ENCODE measurements at regions not wholly inside any gene's neighbourhood (a gene's known extent, or its start where the extent isn't known, plus 50 kb on each side); places are given as distances from the start of the nearest gene placed in this dataset.
A peak's percentile ranks its signal among the peaks of the same experiment; 100 is the strongest.

GRCh38 chr11:119491753-119492510 is 69.0 kb upstream of the THY1 start:
- DNase-seq = no peak

- no peak for DNase-seq
These were observed 67.5 kb upstream of the THY1 start for GRCh38 chr11:119490253-119491006.

GRCh38 chr11:119489087-119489486 is 66.1 kb upstream of the THY1 start:
- DNase-seq = no peak

- DNase-seq = no peak
These were observed 65.5 kb upstream of the THY1 start for GRCh38 chr11:119488256-119488995.

- DNase-seq = no peak
These were observed 63.8 kb upstream of the THY1 start for GRCh38 chr11:119486691-119487259.

GRCh38 chr11:119486016-119486415 is 63.0 kb upstream of the THY1 start:
- no peak for DNase-seq

- DNase-seq = no peak
These were observed 62.0 kb upstream of the THY1 start for GRCh38 chr11:119484741-119485605.

- DNase-seq = no peak
These were observed 61.0 kb upstream of the THY1 start for GRCh38 chr11:119483881-119484371.

GRCh38 chr11:119483341-119483880 is 60.4 kb upstream of the THY1 start:
- DNase-seq = no peak

- no peak for DNase-seq
These were observed 59.6 kb upstream of the THY1 start for GRCh38 chr11:119482521-119483011.

GRCh38 chr11:119481667-119482400 is 58.9 kb upstream of the THY1 start:
- no peak for DNase-seq

GRCh38 chr11:119481021-119481666 is 58.2 kb upstream of the THY1 start:
- DNase-seq = peak; percentile 84 to 96 (median 91)

- no peak for DNase-seq
These were observed 57.5 kb upstream of the THY1 start for GRCh38 chr11:119480380-119481020.

- DNase-seq = no peak
These were observed 56.8 kb upstream of the THY1 start for GRCh38 chr11:119479685-119480275.

- DNase-seq = no peak
These were observed 55.8 kb upstream of the THY1 start for GRCh38 chr11:119478711-119479285.

GRCh38 chr11:119476666-119477331 is 53.8 kb upstream of the THY1 start:
- DNase-seq = no peak

GRCh38 chr11:119476038-119476437 is 53.1 kb upstream of the THY1 start:
- DNase-seq = no peak

Measured in muscle of back (tissue), 3 donors.